NCI-H69 (cell line): ENCODE measurements at regions not wholly inside any gene's neighbourhood (a gene's known extent, or its start where the extent isn't known, plus 50 kb on each side); places are given as distances from the start of the nearest gene placed in this dataset.

ENCODE experiments used
- DNase-seq: peaks from one replicate; lab custom pipeline; 2025; lab: John Stamatoyannopoulos, UW

DNA sequence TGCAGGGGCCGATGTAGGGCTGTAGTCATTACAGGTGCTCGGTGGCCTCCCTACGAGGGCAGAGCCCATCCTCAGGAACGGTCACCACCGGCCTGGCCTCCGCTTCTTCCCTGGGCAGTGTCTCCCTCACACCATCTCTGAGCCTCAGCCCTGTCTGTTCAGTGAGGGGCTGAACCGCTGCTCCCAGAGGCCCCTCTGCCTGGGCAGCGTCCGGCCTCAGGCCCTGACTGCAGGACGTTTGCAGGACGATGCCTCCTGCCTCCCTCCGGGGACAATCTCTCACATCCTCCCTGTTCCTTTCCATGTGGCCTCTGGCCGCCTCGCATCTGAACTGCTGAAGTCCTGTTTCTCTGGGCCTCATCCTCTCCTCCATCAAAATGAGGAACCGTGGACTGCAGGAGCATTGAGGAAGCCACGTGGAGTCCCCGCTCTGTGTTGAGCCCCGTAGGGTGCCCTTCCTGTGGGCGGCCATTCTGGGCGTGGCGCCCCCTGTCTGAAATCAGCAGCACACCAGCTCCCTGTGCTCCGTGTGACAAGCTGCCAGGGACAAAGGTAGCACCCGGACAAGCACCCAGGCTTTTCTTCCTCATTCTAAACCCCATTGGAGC, 933.5 kb downstream of the BRD1 start:
- DNase-seq = peak; percentile 40

DNA sequence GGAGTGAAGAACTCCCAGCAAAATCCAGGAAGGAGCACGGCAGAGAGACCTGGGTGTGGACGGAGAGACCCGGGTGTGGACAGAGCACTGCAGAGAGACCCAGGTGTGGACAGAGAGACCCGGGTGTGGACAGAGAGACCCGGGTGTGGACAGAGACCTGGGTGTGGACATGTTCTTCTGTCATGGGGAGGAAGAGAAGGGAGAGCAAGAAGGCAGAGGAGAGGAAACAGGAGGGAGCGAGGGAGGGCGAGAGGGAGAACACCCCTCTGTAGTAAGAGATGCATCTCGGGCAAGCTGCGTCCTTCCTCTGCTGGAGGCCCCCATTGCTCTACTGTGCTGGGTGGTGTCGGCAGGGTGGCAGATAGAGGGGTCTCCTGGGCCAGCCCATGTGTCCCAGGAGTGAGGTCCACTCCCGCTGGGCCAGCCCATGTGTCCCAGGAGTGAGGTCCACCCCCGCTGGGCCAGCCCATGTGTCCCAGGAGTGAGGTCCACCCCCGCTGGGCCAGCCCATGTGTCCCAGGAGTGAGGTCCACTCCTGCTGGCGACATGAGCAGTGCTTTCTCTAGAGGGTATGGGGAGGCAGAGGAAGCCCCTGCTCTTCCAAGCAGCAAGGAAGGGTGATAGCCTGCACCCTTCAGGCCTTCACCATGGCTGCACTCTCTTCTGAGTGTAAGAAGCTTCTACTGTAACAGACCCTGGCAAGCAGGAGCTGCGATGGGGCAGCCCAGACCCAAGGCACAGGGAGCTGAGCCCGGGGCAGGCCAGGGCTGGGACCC, 934.2 kb downstream of the BRD1 start:
- no peak for DNase-seq

DNA sequence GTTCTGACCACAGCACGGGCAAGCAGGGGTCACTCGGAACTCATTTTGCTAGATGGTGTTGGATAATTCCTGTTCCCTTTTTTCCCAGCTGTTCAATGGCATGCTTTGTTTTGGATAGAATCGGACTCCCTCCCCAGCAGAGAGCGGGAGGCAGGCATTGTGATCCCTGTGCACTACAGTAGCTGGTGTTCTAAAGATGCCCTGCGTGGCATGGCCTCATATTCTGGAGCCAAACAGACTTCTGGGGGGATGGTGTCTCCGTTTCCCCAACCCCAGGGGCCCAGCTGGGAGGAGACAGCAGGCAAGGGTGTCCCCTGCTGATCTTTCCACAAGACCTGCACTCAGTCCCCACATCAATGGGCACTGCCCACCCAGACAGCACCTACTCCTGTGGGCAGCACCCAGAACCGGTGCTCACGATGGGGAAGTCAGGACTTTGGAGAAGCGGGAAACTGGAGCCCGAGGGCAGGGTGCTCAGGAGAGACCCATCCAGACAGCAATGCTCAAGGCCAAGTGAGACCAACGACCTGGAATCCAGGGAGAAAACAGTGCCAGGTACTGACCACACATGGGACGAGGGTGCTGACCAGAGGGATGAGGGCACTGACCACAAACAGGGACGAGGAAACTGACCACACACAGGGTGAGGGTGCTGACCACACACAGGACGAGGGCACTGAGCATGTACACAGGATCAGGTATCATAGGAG, 934.9 kb downstream of the BRD1 start:
- DNase-seq = no peak

DNA sequence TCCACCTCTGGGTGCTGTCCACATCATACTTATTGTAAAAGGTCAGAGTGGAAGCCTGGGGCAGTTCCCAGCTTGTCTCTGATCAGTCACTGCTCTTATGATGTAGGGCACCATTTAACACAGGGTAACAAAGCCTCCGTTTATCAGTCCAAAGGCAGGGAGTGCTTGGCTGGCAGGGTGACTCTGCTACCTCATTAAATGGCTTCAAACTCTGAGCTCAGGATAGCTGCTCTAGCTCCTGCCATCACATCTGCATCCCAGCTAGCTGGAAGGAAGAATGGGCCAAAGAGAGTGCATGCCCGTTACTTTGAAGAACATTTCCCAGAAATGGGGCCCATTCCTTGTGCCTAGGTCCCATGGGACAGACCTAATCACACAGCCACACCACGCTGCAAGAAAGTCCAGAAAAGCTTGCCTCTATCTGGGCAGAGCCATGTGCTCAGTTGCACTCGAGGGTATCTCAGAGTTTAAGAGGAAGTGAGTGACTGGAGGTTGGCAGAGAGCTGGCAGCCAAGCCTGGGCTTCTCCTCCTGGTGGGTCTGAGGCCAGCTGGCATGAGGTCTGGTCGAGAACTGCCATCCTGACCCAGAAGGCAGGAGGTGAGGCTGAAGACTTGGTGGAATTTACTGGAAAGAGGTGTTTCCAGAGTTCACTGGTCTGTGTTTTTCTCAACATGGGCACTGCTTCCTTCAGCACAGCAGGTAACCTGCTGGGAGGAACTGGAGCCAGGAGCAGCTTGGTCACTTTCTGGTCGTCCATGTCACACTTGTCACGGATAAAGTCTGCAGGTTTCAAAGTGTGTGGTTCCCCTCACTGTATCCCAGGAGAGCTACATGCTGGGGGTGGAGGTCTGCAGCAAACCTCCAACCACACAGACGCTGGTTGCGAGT, 935.7 kb downstream of the BRD1 start:
- DNase-seq = no peak

DNA sequence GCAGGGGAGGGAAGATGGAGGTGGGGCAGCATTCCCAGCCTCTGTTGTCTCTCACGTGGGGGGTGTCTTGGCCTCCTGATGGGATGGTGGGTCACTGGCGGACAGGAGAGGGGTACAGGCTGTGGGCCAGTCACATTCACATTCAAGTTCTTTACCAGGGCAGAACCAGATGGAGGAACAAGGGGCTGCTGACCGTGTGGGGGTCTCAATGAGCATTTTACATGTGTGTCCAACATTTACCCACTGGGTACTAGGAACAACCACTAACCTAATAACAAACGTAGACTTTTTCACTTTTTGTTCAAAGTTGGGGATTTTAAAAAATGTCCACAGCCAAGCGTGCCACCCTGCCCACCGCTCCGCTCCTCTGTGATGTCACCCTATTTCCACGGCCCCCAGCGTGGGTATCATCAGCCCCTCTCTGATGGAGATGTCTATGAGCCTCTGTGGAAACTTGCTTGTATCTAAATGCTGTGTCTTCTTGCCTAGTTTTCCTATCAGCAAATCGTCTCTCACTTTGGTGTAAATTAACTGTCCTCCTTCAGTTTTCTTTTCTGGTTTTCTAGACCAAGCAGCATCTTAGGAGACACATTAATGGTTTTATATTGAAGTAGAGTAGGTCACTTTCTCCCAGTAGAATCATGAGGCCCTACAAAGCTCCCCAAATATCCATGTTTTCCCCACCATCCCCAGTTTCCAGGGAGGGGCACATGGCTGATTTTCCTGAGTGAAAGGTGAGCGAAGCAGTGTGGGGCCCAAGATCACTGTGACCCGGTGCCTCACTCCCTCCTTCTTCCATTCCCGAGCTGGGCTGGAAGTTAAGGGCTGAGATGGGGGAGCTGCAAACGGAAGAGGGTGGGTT, 936.7 kb downstream of the BRD1 start:
- no peak for DNase-seq

DNA sequence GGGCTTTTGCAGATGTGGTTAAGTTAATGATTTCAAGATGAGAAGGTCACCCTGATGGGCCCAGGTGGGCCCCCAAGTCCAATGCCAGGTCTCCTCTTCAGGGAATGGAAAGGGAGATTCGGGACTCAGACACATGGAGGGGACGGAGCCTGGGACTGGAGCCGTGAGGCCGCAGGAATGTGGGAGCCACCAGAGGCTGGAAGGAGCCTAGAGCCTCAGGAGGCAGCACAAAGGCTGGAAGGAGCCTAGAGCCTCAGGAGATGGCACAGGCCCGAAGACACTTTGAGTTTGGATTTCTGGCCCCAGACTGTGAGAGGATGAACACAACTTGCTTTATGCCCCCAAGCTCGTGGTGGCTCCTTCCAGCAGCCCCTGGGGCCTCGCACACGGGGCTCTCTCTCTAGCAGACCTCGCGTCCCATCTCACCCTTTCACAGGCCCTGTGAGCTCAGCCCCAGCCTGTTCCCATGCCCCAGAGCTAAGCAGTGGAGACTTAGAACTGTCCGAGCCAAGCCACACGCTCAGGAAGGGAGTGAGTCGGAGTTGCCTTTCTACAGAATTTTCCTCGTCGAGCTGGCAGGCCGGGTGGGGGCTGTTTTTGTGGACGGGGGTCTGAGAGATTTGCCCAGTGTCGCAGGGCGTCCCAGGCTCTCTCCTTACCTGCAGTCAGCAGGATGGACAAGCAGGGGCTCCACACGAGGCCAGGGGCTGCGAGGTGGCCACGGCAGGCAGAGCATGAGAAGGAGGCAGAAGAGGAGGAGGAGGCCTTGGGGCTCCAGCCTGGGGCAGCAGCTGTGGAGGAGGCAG, 937.6 kb downstream of the BRD1 start:
- DNase-seq = no peak

DNA sequence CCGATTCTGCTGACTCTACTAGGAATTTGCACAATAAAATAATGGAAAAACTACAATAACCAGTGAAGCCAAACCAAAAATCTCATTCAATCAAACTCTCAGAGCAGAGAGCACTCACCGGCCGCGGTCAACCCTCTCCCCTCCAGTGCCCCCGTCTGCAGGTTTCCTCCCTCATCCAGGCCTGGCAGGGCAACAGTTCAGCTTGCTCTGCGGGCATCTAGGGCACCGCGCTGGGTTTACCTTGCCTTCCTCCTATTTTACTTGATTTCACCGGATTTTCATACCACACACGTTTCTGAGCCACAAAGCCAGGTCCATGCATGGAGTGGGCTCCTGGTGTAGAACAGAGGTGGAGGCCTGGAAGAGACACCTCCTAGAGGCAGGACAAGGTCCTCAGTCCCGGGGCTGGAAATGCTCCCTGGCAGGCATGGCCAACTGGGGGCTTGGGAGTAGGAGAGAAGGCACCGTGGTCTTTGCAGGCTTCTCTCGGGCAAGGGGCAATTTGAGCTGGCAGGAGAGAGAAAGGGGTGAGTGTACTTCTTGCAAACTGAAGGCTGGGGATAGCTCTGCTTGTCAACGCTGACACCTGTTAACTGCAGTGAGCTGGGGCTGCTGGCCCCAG, 938.4 kb downstream of the BRD1 start:
- DNase-seq = no peak

DNA sequence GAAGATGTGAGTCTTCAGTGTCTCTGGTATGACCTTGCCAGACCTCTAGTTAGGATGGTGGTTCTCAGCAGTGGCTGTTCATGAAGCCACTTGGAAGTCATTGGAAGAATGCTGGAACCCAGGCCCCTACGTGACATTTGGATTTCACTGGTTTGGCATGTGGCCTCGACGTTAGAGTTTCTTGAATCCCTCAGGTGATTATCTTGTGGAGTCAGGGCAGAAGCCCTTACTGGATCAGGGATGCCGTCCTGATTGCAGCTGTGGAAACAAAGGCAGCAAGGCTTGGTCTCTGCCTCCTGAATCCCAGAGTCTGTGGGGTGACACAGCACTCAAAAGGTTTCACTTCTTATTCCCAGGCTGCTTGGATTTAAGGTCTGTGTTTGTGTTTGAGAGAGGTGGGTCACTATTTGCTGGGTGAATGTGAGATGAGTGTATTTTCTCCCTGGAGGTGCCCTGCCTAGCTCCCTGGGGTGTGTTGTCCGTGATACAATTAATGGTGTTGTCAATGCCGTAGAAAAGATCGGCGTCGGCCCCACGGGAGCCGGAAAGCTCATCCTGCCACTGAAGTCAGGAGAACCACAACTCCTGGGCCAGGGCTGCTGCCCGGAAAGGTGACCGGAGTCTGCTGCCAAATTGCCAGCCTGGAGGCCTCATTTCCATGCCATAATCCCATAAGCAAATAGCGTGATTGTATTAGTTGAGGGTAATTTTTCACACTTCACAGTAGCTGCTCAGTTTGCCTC, 939.0 kb downstream of the BRD1 start:
- no peak for DNase-seq

DNA sequence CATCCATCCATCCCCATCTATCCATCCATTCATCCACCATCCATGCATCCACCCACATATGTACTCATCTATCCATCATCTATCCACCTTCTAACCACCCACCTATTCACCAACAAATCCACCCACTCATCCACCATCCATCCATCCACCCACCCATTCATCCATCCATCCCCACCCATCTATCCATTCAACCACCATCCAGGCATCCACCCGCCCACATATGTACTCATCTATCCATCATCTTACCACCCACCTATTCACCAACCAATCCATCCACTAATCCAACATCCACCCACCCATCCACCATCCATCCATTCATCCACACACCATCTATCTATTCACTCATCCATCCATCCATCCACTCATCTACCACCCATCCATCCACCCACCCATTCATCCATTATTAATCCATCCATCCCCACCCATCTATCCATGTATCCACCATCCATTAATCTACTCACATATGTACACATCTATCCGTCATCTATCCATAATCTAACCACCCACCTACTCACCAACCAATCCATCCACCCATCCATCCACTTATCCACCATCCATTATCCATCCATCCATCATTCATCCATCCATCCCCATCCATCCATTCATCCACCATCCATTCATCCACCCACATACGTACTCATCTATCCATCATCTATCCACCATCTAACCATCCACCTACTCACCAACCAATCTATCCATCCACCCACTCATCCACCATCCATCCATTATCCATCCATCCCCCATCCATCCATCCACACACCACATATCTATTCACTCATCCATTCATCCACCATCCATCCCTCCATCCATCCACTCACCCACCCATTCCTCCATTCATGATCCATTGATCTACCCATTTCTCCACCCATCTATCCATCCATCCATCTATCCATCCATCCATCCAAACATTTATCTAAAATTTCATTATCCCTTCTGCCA, 940.0 kb downstream of the BRD1 start:
- DNase-seq = no peak

DNA sequence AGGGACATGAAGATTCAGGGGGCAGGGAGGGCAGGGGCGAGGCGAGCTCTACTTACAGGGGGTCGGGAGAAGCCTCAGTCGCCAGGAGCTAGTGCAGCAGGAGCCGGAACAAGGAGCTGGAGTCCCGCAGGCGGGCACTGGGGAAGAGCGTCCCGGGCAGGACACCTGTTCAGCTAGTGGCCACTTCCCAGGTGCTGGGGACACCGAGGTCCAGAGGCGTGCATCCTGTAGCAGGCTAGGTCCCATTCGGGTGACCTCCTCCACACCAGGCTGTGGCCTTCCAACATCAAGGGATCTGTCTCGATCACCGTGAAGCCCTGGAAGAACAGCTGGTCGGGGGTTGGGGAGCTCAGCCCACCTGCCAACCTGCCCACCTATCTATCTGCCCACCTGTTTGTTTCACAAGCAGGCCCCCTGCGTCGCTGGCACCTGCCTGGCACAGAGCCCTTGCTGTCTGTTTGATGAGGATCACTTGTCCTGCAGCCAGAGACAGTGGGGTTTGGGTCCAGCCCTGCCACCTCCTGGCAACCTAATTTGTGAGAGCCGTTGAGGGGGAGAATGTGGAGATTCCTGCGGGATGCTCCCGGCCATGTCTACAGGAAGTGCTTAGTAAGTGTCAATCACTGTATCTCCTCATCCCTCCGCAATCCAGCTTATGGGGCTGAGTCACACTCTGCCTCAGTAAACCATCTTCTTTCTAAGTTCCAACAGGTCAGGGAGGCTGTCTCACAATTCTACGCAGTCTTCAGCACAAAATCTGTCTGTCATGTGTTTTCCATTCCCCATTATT, 940.9 kb downstream of the BRD1 start:
- peak; percentile 69 for DNase-seq

DNA sequence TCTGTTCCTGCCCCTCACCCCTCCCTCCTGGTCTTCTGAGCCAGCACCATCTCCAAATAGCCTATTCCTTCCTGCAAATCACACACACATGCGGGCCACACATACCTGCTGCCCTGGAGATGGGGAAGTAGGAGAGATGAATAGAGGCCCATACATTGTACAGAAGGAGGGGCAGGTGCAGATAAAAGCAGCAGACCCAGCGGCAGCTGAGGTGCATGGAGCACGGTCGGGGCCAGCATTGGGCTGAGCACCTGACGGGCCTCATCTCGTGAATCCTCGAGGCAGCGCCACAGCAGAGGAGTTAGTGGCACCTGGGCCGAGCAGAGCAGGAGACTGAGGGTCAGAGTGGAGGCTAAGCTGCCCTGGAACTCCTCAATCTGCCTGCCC, 941.8 kb downstream of the BRD1 start:
- DNase-seq = peak; percentile 13

DNA sequence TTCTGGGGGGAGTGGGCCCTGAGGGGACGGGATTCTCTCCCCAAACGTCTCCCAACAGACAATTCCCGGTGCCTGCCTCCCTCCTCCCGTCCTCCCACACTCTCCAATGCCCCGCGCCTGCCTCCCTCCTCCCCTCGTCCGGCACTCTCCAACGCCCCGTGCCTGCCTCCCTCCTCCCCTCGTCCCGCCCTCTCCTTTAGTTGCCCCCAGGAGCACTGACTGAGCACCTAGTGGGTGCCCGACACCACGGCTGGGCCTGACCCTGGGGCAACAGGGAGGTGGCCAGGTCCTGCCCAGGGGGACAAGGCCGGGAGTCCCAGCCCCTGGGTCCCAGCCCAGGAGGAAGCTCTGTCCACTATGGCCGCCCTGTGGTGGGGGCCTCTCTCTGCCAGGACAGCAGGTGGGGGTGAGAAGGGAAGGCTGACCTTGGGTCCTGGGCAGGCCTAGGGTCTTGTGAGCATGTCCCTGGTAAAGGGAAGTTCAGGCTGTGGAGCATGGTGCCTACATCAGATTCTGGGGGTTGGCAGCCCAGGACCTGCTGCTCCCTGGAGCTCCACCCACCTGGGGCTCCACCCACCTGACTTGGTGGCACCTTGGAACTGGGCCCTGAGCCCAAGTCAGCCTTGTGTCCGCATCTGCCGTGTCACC, 942.3 kb downstream of the BRD1 start:
- no peak for DNase-seq

DNA sequence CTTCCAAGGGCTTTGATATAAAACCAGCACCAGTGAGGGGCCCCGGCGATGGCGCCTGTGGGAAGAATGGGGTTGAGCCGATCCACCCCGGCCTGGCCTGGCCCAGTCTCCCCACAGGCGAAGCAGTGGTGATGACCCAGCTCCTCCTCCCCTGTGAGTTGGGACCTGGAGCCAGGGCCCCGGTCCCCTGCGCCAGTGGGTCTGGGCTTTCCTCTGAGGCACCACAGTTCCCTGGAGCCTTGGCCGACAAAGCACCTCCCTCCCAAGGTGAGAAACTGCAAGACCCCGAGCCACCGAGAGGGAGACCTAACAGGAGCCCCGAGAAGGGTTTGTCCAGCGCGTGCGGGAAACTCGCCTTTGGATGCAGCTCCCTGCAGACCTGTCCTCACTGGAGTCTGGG, 942.9 kb downstream of the BRD1 start:
- no peak for DNase-seq

DNA sequence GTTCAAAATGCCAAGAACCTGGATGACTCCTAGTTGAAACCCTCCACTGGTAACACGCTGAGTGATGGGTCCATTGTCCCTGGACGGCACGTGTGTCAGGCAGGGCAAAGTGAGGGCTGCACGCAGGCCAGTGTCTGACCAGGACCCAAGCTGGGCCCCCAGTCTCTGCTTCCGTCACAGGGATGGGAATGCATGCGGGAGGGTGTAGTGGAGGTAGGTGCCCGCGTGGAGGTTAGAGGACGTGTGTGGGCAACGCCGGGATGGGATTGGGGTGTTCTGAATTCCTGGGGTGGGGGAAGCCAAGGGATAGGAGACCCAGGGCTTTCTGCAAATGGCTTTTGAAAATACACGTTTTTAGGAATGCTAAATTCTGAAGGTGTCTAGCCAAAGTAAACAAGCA, 943.3 kb downstream of the BRD1 start:
- no peak for DNase-seq

DNA sequence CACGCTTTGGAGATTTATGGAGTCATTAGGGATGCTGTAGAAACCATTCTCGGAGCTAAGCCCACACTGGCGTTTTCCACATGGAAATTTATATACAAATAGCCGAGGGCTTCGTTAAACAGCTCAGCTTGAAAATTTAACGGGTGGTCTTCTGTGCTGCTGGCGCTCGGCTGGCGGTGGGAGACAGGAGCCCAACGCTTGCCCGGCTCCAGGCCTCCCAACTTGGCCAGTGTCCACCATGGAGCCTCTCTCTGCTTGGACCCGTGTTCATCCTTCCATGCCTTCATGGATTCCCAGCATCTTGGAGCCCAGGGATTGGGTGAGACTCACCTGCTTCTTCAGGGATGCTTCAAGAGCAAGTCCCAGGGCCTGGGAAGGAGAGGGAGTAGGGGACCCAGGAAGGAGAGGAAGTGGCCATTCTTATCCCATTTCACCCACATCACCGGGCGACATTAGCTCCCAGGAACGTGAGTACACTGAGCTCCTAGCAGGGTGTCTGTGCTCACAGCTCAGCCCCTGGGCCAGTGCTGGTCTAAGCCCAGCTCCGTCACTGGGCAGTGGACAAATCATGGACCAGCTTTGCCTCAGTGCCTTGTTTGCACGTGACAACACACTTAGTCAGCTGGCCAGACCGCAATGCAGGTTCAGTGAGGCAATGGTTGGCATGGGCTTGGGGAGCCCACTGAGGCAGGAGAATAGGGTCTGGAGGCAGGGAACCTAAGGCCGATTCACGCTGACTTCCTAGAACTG, 944.3 kb downstream of the BRD1 start:
- DNase-seq = no peak

DNA sequence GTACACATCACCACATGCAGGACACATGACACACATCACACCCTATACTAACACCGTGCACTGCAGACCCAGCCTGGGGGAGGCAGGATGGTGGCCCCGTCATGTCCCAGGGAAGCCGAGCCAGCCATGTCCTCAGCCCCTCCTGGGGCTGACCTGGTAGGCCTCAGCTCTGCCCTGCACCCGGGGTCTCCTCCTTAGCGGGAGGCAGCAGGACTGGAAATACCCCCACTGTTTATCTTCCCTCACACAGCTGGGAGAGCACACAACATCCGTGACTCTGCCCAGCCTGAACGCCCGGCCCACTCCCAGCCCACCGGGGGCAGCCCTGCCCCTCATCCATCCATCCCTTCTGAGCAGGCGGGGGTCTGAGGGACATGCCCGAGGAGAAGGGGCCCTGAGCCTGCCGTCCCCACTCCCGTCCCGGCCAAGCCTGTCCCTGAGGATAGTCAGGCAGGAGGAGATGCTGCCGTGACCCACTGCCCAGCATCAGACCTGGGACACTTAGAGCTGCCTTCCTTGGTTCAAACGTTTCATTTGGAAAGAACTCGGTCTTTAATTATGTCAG, 945.0 kb downstream of the BRD1 start:
- DNase-seq = no peak
